ENCODE measurements at regions not wholly inside any gene's neighbourhood (a gene's known extent, or its start where the extent isn't known, plus 50 kb on each side); places are given as distances from the start of the nearest gene placed in this dataset.
"Not testable (repeated sequence)": the region's sequence is repeated elsewhere in the genome, so short reads cannot be mapped to it uniquely, and the experiment has no call there.

GRCh38 chr17:30711626-30712507 lies 112.6 kb downstream of the CRLF3 start:
- TF ChIP-seq HDAC3 (IDR thresholded peaks at IDR 0.05; ENCODE audit: borderline replicate concordance, partially characterized antibody); ZNF253 (CRISPR knock-in tag; conservative IDR thresholded peaks at IDR 0.05); POLR2A (conservative IDR thresholded peaks at IDR 0.05); MAFF (IDR thresholded peaks at IDR 0.05; ENCODE audit: low read length); NFYB (IDR thresholded peaks at IDR 0.05; ENCODE audit: extremely low read depth, insufficient read length); CTCF (IDR thresholded peaks at IDR 0.05 in 2 of 3, conservative IDR thresholded peaks at IDR 0.05 in 1 of 3; ENCODE audit: insufficient read depth in 2 of 3, low read depth in 1 of 3, low read length in 3 of 3); MYC (IDR thresholded peaks at IDR 0.05; ENCODE audit: low read depth, low read length); MYC (CRISPR knock-in tag; IDR thresholded peaks at IDR 0.05; ENCODE audit: borderline replicate concordance, low read depth); CCAR2 (IDR thresholded peaks at IDR 0.05; ENCODE audit: low read depth, low read length); THAP12 (CRISPR knock-in tag; IDR thresholded peaks at IDR 0.05); CHD4 (IDR thresholded peaks at IDR 0.05; ENCODE audit: insufficient read depth, insufficient replicate concordance, low read depth, low read length, poor library complexity, severe bottlenecking); EP300 (IDR thresholded peaks at IDR 0.05; ENCODE audit: low read length): not testable (repeated sequence)
- TF ChIP-seq, protein P1, sequence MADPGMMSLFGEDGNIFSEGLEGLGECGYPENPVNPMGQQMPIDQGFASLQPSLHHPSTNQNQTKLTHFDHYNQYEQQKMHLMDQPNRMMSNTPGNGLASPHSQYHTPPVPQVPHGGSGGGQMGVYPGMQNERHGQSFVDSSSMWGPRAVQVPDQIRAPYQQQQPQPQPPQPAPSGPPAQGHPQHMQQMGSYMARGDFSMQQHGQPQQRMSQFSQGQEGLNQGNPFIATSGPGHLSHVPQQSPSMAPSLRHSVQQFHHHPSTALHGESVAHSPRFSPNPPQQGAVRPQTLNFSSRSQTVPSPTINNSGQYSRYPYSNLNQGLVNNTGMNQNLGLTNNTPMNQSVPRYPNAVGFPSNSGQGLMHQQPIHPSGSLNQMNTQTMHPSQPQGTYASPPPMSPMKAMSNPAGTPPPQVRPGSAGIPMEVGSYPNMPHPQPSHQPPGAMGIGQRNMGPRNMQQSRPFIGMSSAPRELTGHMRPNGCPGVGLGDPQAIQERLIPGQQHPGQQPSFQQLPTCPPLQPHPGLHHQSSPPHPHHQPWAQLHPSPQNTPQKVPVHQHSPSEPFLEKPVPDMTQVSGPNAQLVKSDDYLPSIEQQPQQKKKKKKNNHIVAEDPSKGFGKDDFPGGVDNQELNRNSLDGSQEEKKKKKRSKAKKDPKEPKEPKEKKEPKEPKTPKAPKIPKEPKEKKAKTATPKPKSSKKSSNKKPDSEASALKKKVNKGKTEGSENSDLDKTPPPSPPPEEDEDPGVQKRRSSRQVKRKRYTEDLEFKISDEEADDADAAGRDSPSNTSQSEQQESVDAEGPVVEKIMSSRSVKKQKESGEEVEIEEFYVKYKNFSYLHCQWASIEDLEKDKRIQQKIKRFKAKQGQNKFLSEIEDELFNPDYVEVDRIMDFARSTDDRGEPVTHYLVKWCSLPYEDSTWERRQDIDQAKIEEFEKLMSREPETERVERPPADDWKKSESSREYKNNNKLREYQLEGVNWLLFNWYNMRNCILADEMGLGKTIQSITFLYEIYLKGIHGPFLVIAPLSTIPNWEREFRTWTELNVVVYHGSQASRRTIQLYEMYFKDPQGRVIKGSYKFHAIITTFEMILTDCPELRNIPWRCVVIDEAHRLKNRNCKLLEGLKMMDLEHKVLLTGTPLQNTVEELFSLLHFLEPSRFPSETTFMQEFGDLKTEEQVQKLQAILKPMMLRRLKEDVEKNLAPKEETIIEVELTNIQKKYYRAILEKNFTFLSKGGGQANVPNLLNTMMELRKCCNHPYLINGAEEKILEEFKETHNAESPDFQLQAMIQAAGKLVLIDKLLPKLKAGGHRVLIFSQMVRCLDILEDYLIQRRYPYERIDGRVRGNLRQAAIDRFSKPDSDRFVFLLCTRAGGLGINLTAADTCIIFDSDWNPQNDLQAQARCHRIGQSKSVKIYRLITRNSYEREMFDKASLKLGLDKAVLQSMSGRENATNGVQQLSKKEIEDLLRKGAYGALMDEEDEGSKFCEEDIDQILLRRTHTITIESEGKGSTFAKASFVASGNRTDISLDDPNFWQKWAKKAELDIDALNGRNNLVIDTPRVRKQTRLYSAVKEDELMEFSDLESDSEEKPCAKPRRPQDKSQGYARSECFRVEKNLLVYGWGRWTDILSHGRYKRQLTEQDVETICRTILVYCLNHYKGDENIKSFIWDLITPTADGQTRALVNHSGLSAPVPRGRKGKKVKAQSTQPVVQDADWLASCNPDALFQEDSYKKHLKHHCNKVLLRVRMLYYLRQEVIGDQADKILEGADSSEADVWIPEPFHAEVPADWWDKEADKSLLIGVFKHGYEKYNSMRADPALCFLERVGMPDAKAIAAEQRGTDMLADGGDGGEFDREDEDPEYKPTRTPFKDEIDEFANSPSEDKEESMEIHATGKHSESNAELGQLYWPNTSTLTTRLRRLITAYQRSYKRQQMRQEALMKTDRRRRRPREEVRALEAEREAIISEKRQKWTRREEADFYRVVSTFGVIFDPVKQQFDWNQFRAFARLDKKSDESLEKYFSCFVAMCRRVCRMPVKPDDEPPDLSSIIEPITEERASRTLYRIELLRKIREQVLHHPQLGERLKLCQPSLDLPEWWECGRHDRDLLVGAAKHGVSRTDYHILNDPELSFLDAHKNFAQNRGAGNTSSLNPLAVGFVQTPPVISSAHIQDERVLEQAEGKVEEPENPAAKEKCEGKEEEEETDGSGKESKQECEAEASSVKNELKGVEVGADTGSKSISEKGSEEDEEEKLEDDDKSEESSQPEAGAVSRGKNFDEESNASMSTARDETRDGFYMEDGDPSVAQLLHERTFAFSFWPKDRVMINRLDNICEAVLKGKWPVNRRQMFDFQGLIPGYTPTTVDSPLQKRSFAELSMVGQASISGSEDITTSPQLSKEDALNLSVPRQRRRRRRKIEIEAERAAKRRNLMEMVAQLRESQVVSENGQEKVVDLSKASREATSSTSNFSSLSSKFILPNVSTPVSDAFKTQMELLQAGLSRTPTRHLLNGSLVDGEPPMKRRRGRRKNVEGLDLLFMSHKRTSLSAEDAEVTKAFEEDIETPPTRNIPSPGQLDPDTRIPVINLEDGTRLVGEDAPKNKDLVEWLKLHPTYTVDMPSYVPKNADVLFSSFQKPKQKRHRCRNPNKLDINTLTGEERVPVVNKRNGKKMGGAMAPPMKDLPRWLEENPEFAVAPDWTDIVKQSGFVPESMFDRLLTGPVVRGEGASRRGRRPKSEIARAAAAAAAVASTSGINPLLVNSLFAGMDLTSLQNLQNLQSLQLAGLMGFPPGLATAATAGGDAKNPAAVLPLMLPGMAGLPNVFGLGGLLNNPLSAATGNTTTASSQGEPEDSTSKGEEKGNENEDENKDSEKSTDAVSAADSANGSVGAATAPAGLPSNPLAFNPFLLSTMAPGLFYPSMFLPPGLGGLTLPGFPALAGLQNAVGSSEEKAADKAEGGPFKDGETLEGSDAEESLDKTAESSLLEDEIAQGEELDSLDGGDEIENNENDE (IDR thresholded peaks at IDR 0.05; ENCODE audit: low read depth, low read length), result not testable (repeated sequence)
